ENCODE measurements at regions not wholly inside any gene's neighbourhood (a gene's known extent, or its start where the extent isn't known, plus 50 kb on each side); places are given as distances from the start of the nearest gene placed in this dataset.
"Not testable (repeated sequence)": the region's sequence is repeated elsewhere in the genome, so short reads cannot be mapped to it uniquely, and the experiment has no call there.

GRCh38 chr11:70559516-70559915, 161.2 kb downstream of the CTTN start:
- no TSS peak for BruUV-seq (replicated peaks)
- Mint-ChIP-seq H3K9me3 (ENCODE audit: low read depth, unreplicated experiment) (no peaks in the 10 kb centered on the region), H3K36me3 (ENCODE audit: insufficient read depth, unreplicated experiment) (no peaks in the 10 kb centered on the region), H3K4me3 (ENCODE audit: low read depth, unreplicated experiment) (no peak overlapping the region), H3K4me1 (ENCODE audit: low read depth, unreplicated experiment) (peaks cover 20% of the 10 kb centered on the region), H3K27ac (ENCODE audit: unreplicated experiment) (no peak overlapping the region), H3K27me3 (ENCODE audit: unreplicated experiment) (no peaks in the 10 kb centered on the region)
- no peak for DNase-seq
- TF ChIP-seq, protein P1, sequence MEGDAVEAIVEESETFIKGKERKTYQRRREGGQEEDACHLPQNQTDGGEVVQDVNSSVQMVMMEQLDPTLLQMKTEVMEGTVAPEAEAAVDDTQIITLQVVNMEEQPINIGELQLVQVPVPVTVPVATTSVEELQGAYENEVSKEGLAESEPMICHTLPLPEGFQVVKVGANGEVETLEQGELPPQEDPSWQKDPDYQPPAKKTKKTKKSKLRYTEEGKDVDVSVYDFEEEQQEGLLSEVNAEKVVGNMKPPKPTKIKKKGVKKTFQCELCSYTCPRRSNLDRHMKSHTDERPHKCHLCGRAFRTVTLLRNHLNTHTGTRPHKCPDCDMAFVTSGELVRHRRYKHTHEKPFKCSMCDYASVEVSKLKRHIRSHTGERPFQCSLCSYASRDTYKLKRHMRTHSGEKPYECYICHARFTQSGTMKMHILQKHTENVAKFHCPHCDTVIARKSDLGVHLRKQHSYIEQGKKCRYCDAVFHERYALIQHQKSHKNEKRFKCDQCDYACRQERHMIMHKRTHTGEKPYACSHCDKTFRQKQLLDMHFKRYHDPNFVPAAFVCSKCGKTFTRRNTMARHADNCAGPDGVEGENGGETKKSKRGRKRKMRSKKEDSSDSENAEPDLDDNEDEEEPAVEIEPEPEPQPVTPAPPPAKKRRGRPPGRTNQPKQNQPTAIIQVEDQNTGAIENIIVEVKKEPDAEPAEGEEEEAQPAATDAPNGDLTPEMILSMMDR (IDR thresholded peaks at IDR 0.05; ENCODE audit: unreplicated experiment) = no peak
- CTCF ChIA-PET = no interaction called here
- intact Hi-C loops (cut with micrococcal nuclease; ENCODE audit: unreplicated experiment) = no loop called here

- DNase-seq; H3K27ac Mint-ChIP-seq (ENCODE audit: unreplicated experiment); H3K36me3 Mint-ChIP-seq (ENCODE audit: insufficient read depth, unreplicated experiment); intact Hi-C loops (cut with micrococcal nuclease; ENCODE audit: unreplicated experiment); H3K27me3 Mint-ChIP-seq (ENCODE audit: unreplicated experiment); BruUV-seq (replicated peaks); H3K4me3 Mint-ChIP-seq (ENCODE audit: low read depth, unreplicated experiment); H3K9me3 Mint-ChIP-seq (ENCODE audit: low read depth, unreplicated experiment): not testable (repeated sequence)
- peaks cover 20% of the 10 kb centered on the region for H3K4me1 Mint-ChIP-seq (ENCODE audit: low read depth, unreplicated experiment)
- CTCF ChIA-PET = interaction anchor here (0.6 kb wide), 1 partner anchor 92 kb away, joined by 8 read pairs; no protein-coding TSS in a partner anchor
Observed at GRCh38 chr11:70560621-70561020, 162.3 kb downstream of the CTTN start.

DNA sequence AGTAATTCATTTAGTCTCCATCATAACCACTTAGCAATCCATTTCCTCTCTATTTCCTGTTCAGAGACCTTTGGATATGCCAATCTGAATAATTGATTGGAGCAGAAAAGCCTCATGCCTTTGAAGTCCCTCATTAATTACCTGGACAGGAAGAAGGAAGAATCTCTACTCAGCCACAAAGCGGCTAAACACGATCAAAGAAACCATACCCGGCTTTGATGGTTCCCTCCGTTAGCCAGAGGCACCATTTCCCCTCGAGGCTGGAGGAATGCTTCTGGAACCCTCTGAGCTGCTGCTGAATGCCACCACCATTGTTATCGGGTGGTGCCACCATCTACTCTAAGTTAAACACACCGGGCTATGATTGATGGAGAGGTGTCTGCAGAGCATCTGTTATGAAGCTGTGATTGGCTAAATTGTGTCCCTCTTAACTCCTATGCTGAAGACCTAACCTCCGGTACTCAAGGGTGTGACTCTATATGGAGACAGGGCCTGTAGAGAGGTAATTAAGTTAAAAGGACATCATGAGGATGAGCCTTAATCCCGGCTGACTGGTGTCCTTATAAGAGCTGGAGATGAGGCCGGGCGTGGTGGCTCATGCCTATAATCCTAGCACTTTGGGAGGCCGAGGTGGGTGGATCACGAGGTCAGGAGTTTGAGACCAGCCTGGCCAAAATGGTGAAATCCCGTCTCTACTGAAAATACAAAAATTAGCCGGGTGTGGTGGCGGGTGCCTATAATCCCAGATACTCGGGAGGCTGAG, 168.6 kb downstream of the CTTN start:
- no peak overlapping the region for H3K27ac Mint-ChIP-seq (ENCODE audit: unreplicated experiment)
- peak overlapping the region; percentile 43 for H3K4me3 Mint-ChIP-seq (ENCODE audit: low read depth, unreplicated experiment)
- no peaks in the 10 kb centered on the region for H3K27me3 Mint-ChIP-seq (ENCODE audit: unreplicated experiment)
- BruUV-seq (replicated peaks) = no TSS peak
- H3K4me1 Mint-ChIP-seq (ENCODE audit: low read depth, unreplicated experiment) = peaks cover 17% of the 10 kb centered on the region
- no peak for DNase-seq
- peaks cover 7% of the 10 kb centered on the region for H3K36me3 Mint-ChIP-seq (ENCODE audit: insufficient read depth, unreplicated experiment)
- intact Hi-C loops (cut with micrococcal nuclease; ENCODE audit: unreplicated experiment) = no loop called here
- no peaks in the 10 kb centered on the region for H3K9me3 Mint-ChIP-seq (ENCODE audit: low read depth, unreplicated experiment)
- CTCF ChIA-PET = no interaction called here
- TF ChIP-seq, protein P1 (IDR thresholded peaks at IDR 0.05; ENCODE audit: unreplicated experiment) = no peak

DNA sequence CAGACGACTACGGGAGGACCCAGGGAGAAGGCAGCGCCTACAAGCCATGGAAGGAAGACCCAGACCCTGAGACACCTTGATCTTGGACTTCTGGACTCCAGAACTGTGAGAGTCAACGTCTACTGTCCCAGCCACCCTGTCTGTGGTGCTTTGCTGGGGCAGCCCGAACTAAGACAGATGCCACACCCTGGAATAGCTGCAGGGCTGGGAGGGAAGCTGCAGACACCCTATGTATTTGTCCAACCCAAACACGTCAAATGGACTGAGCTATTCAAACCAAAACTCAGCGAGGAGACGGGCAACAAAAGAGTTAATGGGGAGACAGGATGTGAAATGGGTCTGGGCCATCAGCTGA, 169.3 kb downstream of the CTTN start:
- CTCF ChIA-PET = interaction anchor here (0.8 to 1.0 kb wide), 2 partner anchors 85 to 138 kb away, joined by 3 read pairs; no protein-coding TSS in a partner anchor
- DNase-seq = no peak
- H3K27me3 Mint-ChIP-seq (ENCODE audit: unreplicated experiment) = no peaks in the 10 kb centered on the region
- H3K27ac Mint-ChIP-seq (ENCODE audit: unreplicated experiment) = no peak overlapping the region
- no peaks in the 10 kb centered on the region for H3K9me3 Mint-ChIP-seq (ENCODE audit: low read depth, unreplicated experiment)
- H3K4me3 Mint-ChIP-seq (ENCODE audit: low read depth, unreplicated experiment) = peak overlapping the region; percentile 43
- intact Hi-C loops (cut with micrococcal nuclease; ENCODE audit: unreplicated experiment) = no loop called here
- peaks cover 17% of the 10 kb centered on the region for H3K4me1 Mint-ChIP-seq (ENCODE audit: low read depth, unreplicated experiment)
- peaks cover 7% of the 10 kb centered on the region for H3K36me3 Mint-ChIP-seq (ENCODE audit: insufficient read depth, unreplicated experiment)
- no TSS peak for BruUV-seq (replicated peaks)
- TF ChIP-seq, protein P1 (IDR thresholded peaks at IDR 0.05; ENCODE audit: unreplicated experiment) = no peak

Measured in Calu3 (cell line).